Astrocyte (in vitro differentiated cells and primary cell): ENCODE measurements at regions not wholly inside any gene's neighbourhood (a gene's known extent, or its start where the extent isn't known, plus 50 kb on each side); places are given as distances from the start of the nearest gene placed in this dataset.

Source experiments
- DNase-seq: peaks from one replicate; pipeline ENCODE4 v3.0.0-alpha.2; 2010; ENCODE audit warnings: low read depth
- FAIRE-seq: peaks from 2 replicates; lab custom pipeline; 2011; peaks lifted over from hg19 to GRCh38; lab: Jason Lieb, UNC
- H2AFZ ChIP-seq: 2 replicates; pipeline ENCODE4 v1.6.0; 2012; ENCODE audit warnings: low read depth, low read length, inconsistent platforms
- H3K27ac ChIP-seq: 2 replicates; pipeline ENCODE4 v1.5.1; 2011; ENCODE audit warnings: low read depth, low read length, inconsistent platforms
- H3K27me3 ChIP-seq: 2 replicates; pipeline ENCODE4 v1.6.0; 2011; ENCODE audit warnings: low read length, inconsistent platforms; ENCODE audit not compliant: insufficient read depth
- H3K36me3 ChIP-seq: 2 replicates; pipeline ENCODE4 v1.5.1; 2011; ENCODE audit warnings: low read length, inconsistent platforms; ENCODE audit not compliant: insufficient read depth
- H3K4me1 ChIP-seq: 2 replicates; pipeline ENCODE4 v1.5.1; 2011; ENCODE audit warnings: low read length, inconsistent platforms; ENCODE audit not compliant: insufficient read depth
- H3K4me2 ChIP-seq: 2 replicates; pipeline ENCODE4 v1.6.0; 2012; ENCODE audit warnings: low read length, inconsistent platforms
- H3K4me3 ChIP-seq: 2 replicates; pipeline ENCODE4 v1.5.1; 2011; ENCODE audit warnings: low read depth, mild to moderate bottlenecking, low read length, inconsistent platforms; ENCODE audit not compliant: insufficient read depth
- H3K79me2 ChIP-seq: 2 replicates; pipeline ENCODE4 v1.6.0; 2012; ENCODE audit warnings: mild to moderate bottlenecking, low read length, inconsistent platforms; ENCODE audit not compliant: insufficient read depth
- H3K9ac ChIP-seq: 2 replicates; pipeline ENCODE4 v1.6.0; 2012; ENCODE audit warnings: mild to moderate bottlenecking, low read length, inconsistent platforms
- H3K9me3 ChIP-seq: 2 replicates; pipeline ENCODE4 v1.5.1; 2012; ENCODE audit warnings: low read depth, mild to moderate bottlenecking, low read length, inconsistent platforms; ENCODE audit not compliant: insufficient read depth
- H4K20me1 ChIP-seq: 2 replicates; pipeline ENCODE4 v1.6.0; 2012; ENCODE audit warnings: low read length, inconsistent platforms; ENCODE audit not compliant: insufficient read depth
- H3K27ac Mint-ChIP-seq: one replicate; pipeline ENCODE4 v1.8.0; 2021; ENCODE audit warnings: mild to moderate bottlenecking, mixed read lengths; ENCODE audit not compliant: unreplicated experiment
- H3K27me3 Mint-ChIP-seq: one replicate; pipeline ENCODE4 v1.8.0; 2021; ENCODE audit warnings: low read depth, mixed read lengths; ENCODE audit not compliant: unreplicated experiment
- H3K36me3 Mint-ChIP-seq: one replicate; pipeline ENCODE4 v1.8.0; 2021; ENCODE audit warnings: low read depth, mixed read lengths; ENCODE audit not compliant: unreplicated experiment
- H3K4me1 Mint-ChIP-seq: one replicate; pipeline ENCODE4 v1.8.0; 2021; ENCODE audit warnings: low read depth, mixed read lengths; ENCODE audit not compliant: unreplicated experiment
- H3K4me3 Mint-ChIP-seq: one replicate; pipeline ENCODE4 v1.8.0; 2021; ENCODE audit warnings: mild to moderate bottlenecking, moderate library complexity, mixed read lengths; ENCODE audit not compliant: unreplicated experiment
- H3K9me3 Mint-ChIP-seq: one replicate; pipeline ENCODE4 v1.8.0; 2021; ENCODE audit warnings: mild to moderate bottlenecking, mixed read lengths; ENCODE audit not compliant: unreplicated experiment
- EZH2 ChIP-seq: IDR thresholded peaks from 2 replicates; pipeline ENCODE4 v1.6.1; 2012; ENCODE audit warnings: mild to moderate bottlenecking, low read length, inconsistent platforms; ENCODE audit not compliant: insufficient read depth
- TF ChIP-seq, protein P1 (sequence below): IDR thresholded peaks from 2 replicates; pipeline ENCODE4 v1.5.1; 2011; ENCODE audit warnings: low read depth, mild to moderate bottlenecking, inconsistent platforms, low read length, moderate library complexity; ENCODE audit not compliant: insufficient read depth

DNA sequence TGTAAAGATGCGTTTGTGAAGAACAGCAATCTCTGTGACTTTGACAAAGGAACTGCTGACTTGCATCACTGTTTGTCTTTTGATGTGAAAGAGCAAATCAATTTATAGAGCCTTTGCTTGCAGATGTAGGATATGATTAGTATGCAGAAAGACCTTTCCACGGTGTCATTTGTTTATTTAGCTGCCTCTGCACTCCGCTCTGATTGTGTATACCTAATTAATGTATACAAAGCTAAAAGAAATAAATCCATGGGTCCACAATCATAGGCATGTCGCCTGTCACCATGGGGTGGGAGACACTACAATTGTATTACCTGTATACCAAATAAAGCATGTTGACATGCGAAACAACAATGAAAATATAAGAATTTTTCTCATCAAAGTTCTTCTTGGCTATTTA is 410.7 kb downstream of the MZT1 start:
- Mint-ChIP-seq H3K27ac (no peak overlapping the region), H3K4me1 (no peaks in the 10 kb centered on the region), H3K9me3 (no peaks in the 10 kb centered on the region), H3K36me3 (no peaks in the 10 kb centered on the region), H3K4me3 (no peak overlapping the region), H3K27me3 (no peaks in the 10 kb centered on the region)
- Histone ChIP-seq H3K9me3 (no peaks in the 10 kb centered on the region), H3K27ac (no peak overlapping the region), H3K4me1 (no peaks in the 10 kb centered on the region), H3K4me2 (no peak overlapping the region), H2AFZ (no peak overlapping the region), H3K27me3 (no peaks in the 10 kb centered on the region), H4K20me1 (no peaks in the 10 kb centered on the region), H3K79me2 (no peaks in the 10 kb centered on the region), H3K4me3 (no peak overlapping the region), H3K9ac (no peak overlapping the region), H3K36me3 (no peaks in the 10 kb centered on the region)
- TF ChIP-seq, protein P1, sequence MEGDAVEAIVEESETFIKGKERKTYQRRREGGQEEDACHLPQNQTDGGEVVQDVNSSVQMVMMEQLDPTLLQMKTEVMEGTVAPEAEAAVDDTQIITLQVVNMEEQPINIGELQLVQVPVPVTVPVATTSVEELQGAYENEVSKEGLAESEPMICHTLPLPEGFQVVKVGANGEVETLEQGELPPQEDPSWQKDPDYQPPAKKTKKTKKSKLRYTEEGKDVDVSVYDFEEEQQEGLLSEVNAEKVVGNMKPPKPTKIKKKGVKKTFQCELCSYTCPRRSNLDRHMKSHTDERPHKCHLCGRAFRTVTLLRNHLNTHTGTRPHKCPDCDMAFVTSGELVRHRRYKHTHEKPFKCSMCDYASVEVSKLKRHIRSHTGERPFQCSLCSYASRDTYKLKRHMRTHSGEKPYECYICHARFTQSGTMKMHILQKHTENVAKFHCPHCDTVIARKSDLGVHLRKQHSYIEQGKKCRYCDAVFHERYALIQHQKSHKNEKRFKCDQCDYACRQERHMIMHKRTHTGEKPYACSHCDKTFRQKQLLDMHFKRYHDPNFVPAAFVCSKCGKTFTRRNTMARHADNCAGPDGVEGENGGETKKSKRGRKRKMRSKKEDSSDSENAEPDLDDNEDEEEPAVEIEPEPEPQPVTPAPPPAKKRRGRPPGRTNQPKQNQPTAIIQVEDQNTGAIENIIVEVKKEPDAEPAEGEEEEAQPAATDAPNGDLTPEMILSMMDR: no peak
- TF ChIP-seq EZH2: no peak
- DNase-seq (no peak), FAIRE-seq (no peak)

DNA sequence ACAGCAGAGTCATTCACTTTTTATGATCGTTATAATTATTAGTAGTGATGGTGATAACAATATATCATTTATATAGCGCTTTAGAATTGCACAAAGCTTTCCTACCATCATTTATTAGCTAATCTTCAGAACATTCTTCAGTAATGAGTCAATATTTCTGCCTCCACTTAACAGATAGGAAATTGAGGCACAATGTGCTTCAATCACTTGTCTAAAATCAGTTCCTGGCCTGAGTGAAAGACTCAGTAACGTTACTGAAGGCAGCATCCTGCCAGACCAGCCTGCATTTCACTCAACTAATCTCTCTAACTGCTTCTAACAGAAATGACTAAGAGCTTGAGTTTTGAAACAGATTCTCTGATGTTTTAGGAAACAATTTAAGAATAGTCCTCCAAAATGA is 412.1 kb downstream of the MZT1 start:
- no peak for FAIRE-seq
- no peaks in the 10 kb centered on the region for H3K4me1 ChIP-seq
- no peaks in the 10 kb centered on the region for H3K36me3 ChIP-seq
- Mint-ChIP-seq H3K27me3 (no peaks in the 10 kb centered on the region), H3K36me3 (no peaks in the 10 kb centered on the region), H3K9me3 (no peaks in the 10 kb centered on the region), H3K4me1 (no peaks in the 10 kb centered on the region), H3K4me3 (no peak overlapping the region), H3K27ac (no peak overlapping the region)
- H3K9me3 ChIP-seq: no peaks in the 10 kb centered on the region
- no peak overlapping the region for H3K4me2 ChIP-seq
- no peaks in the 10 kb centered on the region for H3K79me2 ChIP-seq
- no peak overlapping the region for H3K4me3 ChIP-seq
- H3K9ac ChIP-seq: no peak overlapping the region
- H3K27me3 ChIP-seq: no peaks in the 10 kb centered on the region
- DNase-seq: no peak
- TF ChIP-seq EZH2: no peak
- TF ChIP-seq, protein P1: no peak
- H4K20me1 ChIP-seq: no peaks in the 10 kb centered on the region
- no peak overlapping the region for H2AFZ ChIP-seq
- no peak overlapping the region for H3K27ac ChIP-seq

DNA sequence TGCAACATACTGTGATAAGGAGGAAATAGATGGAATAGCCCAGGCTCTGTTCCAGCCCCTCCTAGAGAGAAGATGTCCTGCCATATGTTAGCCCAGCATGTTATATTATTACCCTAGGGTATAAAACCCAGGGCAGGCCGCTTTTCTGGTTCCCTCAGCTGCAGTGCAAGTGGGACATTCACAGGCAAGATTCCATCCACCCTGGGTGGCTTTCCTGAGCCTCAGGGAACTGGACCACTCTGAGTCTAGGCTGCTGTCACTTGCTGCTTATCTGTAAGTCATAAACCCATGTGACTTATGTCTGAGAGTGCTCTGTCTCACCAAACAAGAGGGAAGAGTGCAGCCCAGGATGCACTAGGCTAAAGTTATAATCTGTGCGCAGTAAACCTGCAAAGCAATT is 413.2 kb downstream of the MZT1 start:
- no peak for DNase-seq
- no peak for FAIRE-seq
- no peaks in the 10 kb centered on the region for H3K27me3 Mint-ChIP-seq

More for the DNA sequence above, 413.2 kb downstream of the MZT1 start:
- Histone ChIP-seq H3K9me3 (no peaks in the 10 kb centered on the region), H3K9ac (no peak overlapping the region), H3K4me3 (no peak overlapping the region), H3K4me1 (no peaks in the 10 kb centered on the region), H3K4me2 (no peak overlapping the region), H3K27ac (no peak overlapping the region), H3K27me3 (no peaks in the 10 kb centered on the region), H3K79me2 (no peaks in the 10 kb centered on the region), H2AFZ (no peak overlapping the region), H3K36me3 (no peaks in the 10 kb centered on the region), H4K20me1 (no peaks in the 10 kb centered on the region)
- no peak overlapping the region for H3K27ac Mint-ChIP-seq
- H3K4me1 Mint-ChIP-seq: no peaks in the 10 kb centered on the region
- H3K9me3 Mint-ChIP-seq: no peaks in the 10 kb centered on the region
- H3K4me3 Mint-ChIP-seq: no peak overlapping the region
- TF ChIP-seq EZH2: no peak
- TF ChIP-seq, protein P1: no peak
- no peaks in the 10 kb centered on the region for H3K36me3 Mint-ChIP-seq
